22Rv1 (cell line): ENCODE measurements at regions not wholly inside any gene's neighbourhood (a gene's known extent, or its start where the extent isn't known, plus 50 kb on each side); places are given as distances from the start of the nearest gene placed in this dataset.
A peak's percentile ranks its signal among the peaks of the same experiment; 100 is the strongest.

Experiments
- H3K27ac ChIP-seq: fragments of 450-650 bp; 2 replicates; pipeline ENCODE4 v1.5.1; 2017
- ZFX ChIP-seq: fragments of 450-650 bp; IDR thresholded peaks from 2 replicates; pipeline ENCODE4 v1.6.1; 2017; ENCODE audit warnings: antibody characterized with exemption, borderline replicate concordance
- TF ChIP-seq, protein P1 (sequence below): fragments of 450-650 bp; IDR thresholded peaks from 2 replicates; pipeline ENCODE4 v1.5.1; 2017; ENCODE audit warnings: mild to moderate bottlenecking

DNA sequence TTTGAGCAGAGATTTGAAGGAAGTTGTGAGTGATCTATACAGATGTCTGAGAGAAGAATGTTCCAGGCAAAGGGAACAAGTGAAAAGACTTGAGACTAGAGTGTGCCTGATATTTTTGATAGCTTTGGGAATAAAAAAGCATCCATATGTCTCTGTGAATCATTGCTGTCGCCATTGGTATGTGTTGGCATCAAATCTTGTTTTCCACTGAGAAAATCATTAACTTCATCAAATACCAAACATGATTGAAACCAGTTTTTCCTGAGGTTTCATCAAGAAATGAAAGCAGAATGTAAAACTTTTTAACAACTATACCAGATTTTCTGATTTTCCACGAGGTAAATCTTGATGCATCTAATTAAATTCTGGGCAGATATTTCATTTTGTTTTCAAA lies 862.6 kb downstream of the DIAPH3 start:
- TF ChIP-seq, protein P1, sequence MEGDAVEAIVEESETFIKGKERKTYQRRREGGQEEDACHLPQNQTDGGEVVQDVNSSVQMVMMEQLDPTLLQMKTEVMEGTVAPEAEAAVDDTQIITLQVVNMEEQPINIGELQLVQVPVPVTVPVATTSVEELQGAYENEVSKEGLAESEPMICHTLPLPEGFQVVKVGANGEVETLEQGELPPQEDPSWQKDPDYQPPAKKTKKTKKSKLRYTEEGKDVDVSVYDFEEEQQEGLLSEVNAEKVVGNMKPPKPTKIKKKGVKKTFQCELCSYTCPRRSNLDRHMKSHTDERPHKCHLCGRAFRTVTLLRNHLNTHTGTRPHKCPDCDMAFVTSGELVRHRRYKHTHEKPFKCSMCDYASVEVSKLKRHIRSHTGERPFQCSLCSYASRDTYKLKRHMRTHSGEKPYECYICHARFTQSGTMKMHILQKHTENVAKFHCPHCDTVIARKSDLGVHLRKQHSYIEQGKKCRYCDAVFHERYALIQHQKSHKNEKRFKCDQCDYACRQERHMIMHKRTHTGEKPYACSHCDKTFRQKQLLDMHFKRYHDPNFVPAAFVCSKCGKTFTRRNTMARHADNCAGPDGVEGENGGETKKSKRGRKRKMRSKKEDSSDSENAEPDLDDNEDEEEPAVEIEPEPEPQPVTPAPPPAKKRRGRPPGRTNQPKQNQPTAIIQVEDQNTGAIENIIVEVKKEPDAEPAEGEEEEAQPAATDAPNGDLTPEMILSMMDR: no peak
- TF ChIP-seq ZFX: no peak
- H3K27ac ChIP-seq: no peak overlapping the region

GRCh38 chr13:59303433-59303832 lies 860.3 kb downstream of the DIAPH3 start:
- H3K27ac ChIP-seq: no peak overlapping the region
- TF ChIP-seq, protein P1: no peak
- TF ChIP-seq ZFX: no peak

DNA sequence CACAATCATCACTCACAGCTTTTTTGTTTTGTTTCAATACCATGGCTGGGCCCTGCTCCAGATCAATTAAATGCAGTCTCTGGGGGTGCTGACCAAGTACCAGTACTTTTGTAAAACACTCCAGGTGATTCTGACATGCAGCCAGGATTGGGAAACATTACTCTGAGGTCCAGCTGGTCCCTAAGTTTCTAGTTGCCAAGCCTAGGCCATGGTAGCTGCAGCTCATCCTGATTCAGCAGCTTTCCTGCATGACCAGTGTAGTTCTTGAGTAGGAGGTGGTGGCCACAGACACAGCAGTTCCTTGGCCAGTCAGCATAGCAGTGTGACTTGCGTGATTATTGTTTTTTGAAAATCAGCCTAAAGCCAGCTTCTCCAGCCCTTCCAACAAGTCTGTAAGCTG lies 859.1 kb downstream of the DIAPH3 start:
- no peak overlapping the region for H3K27ac ChIP-seq
- no peak for TF ChIP-seq ZFX
- TF ChIP-seq, protein P1: no peak

- no peak for TF ChIP-seq ZFX
- TF ChIP-seq, protein P1: no peak
Observed at GRCh38 chr13:59305896-59306295, 857.8 kb downstream of the DIAPH3 start.

GRCh38 chr13:59312776-59313175 lies 851.0 kb downstream of the DIAPH3 start:
- TF ChIP-seq, protein P1: no peak
- no peak for TF ChIP-seq ZFX
- H3K27ac ChIP-seq: no peak overlapping the region

More at GRCh38 chr13:59305896-59306295, 857.8 kb downstream of the DIAPH3 start:
- H3K27ac ChIP-seq: no peak overlapping the region

DNA sequence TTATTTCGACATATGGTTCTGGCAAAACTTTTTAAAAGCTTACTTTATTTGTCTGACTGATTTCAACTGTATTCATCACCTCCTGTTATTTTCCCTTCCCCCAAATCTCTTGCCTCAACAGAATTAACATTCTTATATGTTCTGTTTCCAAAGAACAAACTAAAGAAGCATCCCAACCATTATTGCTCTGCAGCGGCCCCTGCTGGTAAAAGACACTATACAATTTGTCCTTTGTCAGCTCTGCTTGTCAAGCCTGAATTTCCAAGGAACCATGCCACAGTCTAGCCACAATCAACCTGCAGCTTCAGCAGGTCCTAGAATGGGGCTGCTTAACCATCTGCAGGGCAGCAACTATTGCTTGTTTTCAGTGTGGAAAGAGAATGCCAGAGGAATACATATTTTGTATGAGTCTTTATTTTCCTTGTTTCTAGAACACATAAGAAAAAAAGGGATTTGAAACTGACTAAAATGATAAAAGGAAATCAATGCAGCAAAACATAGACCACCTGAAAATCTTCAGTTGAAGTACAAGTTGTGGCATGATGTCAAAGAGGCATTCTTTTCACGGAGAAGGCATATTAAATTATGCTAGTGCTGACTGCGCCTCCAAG lies 845.3 kb downstream of the DIAPH3 start:
- H3K27ac ChIP-seq: no peak overlapping the region
- TF ChIP-seq ZFX: no peak
- TF ChIP-seq, protein P1: peak; percentile 91

GRCh38 chr13:59319276-59319675 lies 844.5 kb downstream of the DIAPH3 start:
- H3K27ac ChIP-seq: no peak overlapping the region

More at GRCh38 chr13:59319276-59319675, 844.5 kb downstream of the DIAPH3 start:
- TF ChIP-seq ZFX: no peak
- TF ChIP-seq, protein P1: no peak
